Neural cell (in vitro differentiated cells): ENCODE measurements at regions not wholly inside any gene's neighbourhood (a gene's known extent, or its start where the extent isn't known, plus 50 kb on each side); places are given as distances from the start of the nearest gene placed in this dataset.

Experiments
- H2AFZ ChIP-seq: fragments of 200-600, 300-800 bp; sonication (generic), shearing (Covaris generic); 2 replicates; pipeline ENCODE4 v1.6.0; 2014; ENCODE audit warnings: low read depth, mild to moderate bottlenecking, antibody characterized with exemption, low read length, moderate library complexity
- H3F3A ChIP-seq: fragments of 200-600 bp; shearing (Covaris generic); 2 replicates; pipeline ENCODE4 v1.6.1; 2016; ENCODE audit warnings: mild to moderate bottlenecking, moderate library complexity, mixed read lengths, antibody characterized with exemption, low read length; ENCODE audit not compliant: insufficient read depth, poor library complexity, severe bottlenecking
- H3K27ac ChIP-seq: fragments of 200-600, 300-800 bp; sonication (generic), shearing (Covaris generic); 2 replicates; pipeline ENCODE4 v1.5.1; 2014; ENCODE audit warnings: mild to moderate bottlenecking, low read length, moderate library complexity
- H3K27me3 ChIP-seq: fragments of 300-800, 200-600 bp; sonication (generic), shearing (Covaris generic); 2 replicates; pipeline ENCODE4 v1.6.0; 2014; ENCODE audit warnings: mild to moderate bottlenecking, low read depth, low read length, moderate library complexity; ENCODE audit not compliant: insufficient read depth
- H3K36me3 ChIP-seq: fragments of 300-800, 200-600 bp; sonication (generic), shearing (Covaris generic); 2 replicates; pipeline ENCODE4 v1.5.1; 2014; ENCODE audit warnings: mild to moderate bottlenecking, antibody characterized with exemption, low read length, moderate library complexity; ENCODE audit not compliant: insufficient read depth
- H3K4me2 ChIP-seq: fragments of 300-800, 200-600 bp; sonication (generic), shearing (Covaris generic); 2 replicates; pipeline ENCODE4 v1.6.0; 2014; ENCODE audit warnings: mild to moderate bottlenecking, low read length
- H3K4me3 ChIP-seq: fragments of 300-800, 200-600 bp; sonication (generic), shearing (Covaris generic); 2 replicates; pipeline ENCODE4 v1.5.1; 2014; ENCODE audit warnings: mild to moderate bottlenecking, low read length, moderate library complexity
- H3K79me2 ChIP-seq: fragments of 200-600 bp; shearing (Covaris generic); replicated peaks from 2 replicates; pipeline ENCODE4 v1.6.0; 2014; ENCODE audit warnings: mild to moderate bottlenecking, low read length, moderate library complexity; ENCODE audit not compliant: insufficient read depth
- H3K9ac ChIP-seq: fragments of 300-800, 200-600 bp; sonication (generic), shearing (Covaris generic); 2 replicates; pipeline ENCODE4 v1.6.1; 2016; ENCODE audit warnings: mild to moderate bottlenecking, low read length, mixed read lengths
- H3K9me2 ChIP-seq: fragments of 200-600 bp; shearing (Covaris generic); 2 replicates; pipeline ENCODE4 v1.6.1; 2016; ENCODE audit warnings: mild to moderate bottlenecking, low read length, mixed read lengths; ENCODE audit not compliant: insufficient read depth
- H3K9me3 ChIP-seq: fragments of 200-600, 300-800 bp; sonication (generic), shearing (Covaris generic); 2 replicates; pipeline ENCODE4 v1.6.1; 2016; ENCODE audit warnings: mild to moderate bottlenecking, mixed run types, low read length, moderate library complexity, mixed read lengths
- H4K20me1 ChIP-seq: fragments of 200-600 bp; shearing (Covaris generic); 2 replicates; pipeline ENCODE4 v1.6.1; 2016; ENCODE audit warnings: mild to moderate bottlenecking, mixed run types; ENCODE audit not compliant: insufficient read depth
- EP300 ChIP-seq: fragments of 450-650 bp; conservative IDR thresholded peaks from 2 replicates; pipeline ENCODE4 v1.6.1; 2014; ENCODE audit warnings: antibody characterized with exemption, mild to moderate bottlenecking, moderate library complexity; ENCODE audit not compliant: poor library complexity, severe bottlenecking
- EZH2 ChIP-seq: fragments of 200-600, 300-800 bp; shearing (Covaris generic), sonication (generic); IDR thresholded peaks from 2 replicates; pipeline ENCODE4 v1.6.1; 2014; ENCODE audit warnings: antibody characterized with exemption, low read length, borderline replicate concordance, mild to moderate bottlenecking; ENCODE audit not compliant: insufficient read depth, poor library complexity, severe bottlenecking
- POLR2AphosphoS5 ChIP-seq: IDR thresholded peaks from 2 replicates; pipeline ENCODE4 v1.6.1; 2012
- RAD21 ChIP-seq: fragments of 450-650 bp; conservative IDR thresholded peaks from 2 replicates; pipeline ENCODE4 v1.6.1; 2014; ENCODE audit warnings: antibody characterized with exemption, mild to moderate bottlenecking, moderate library complexity
- SMC3 ChIP-seq: fragments of 450-650 bp; conservative IDR thresholded peaks from 2 replicates; pipeline ENCODE4 v1.6.1; 2014; ENCODE audit warnings: antibody characterized with exemption, mild to moderate bottlenecking, moderate library complexity; ENCODE audit not compliant: poor library complexity
- TF ChIP-seq, protein P1 (sequence below): IDR thresholded peaks from 2 replicates; pipeline ENCODE4 v1.6.1; 2012; ENCODE audit warnings: borderline replicate concordance
- TF ChIP-seq, protein P2 (sequence below): fragments of 450-650 bp; IDR thresholded peaks from 2 replicates; pipeline ENCODE4 v1.5.1; 2014; ENCODE audit warnings: antibody characterized with exemption, mild to moderate bottlenecking, moderate library complexity; ENCODE audit not compliant: poor library complexity, severe bottlenecking

DNA sequence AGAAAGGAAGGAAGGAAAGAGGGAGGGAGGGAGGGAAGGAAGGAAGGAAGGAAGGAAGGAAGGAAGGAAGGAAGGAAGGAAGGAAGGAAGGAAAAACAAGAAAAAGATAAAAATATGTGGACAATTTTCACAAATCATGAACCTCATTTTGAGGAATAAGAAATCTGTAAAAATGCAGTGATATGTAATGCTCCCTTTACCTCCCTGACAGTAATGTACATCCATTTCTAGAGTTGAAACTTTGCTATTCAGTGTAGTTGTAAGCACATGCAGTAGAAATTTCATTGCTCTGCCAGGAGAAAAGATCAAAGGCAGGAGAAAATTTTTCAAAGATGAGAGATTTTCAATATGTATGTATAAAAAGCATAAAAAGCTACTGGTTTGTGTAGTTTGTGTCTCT, 189.5 kb upstream of the MYO3A start:
- Histone ChIP-seq H3K27ac (no peak overlapping the region), H3F3A (no peaks in the 10 kb centered on the region), H3K36me3 (no peaks in the 10 kb centered on the region), H3K79me2 (no peaks in the 10 kb centered on the region), H3K27me3 (no peaks in the 10 kb centered on the region), H2AFZ (no peak overlapping the region), H4K20me1 (no peaks in the 10 kb centered on the region), H3K9ac (no peak overlapping the region), H3K9me2 (no peaks in the 10 kb centered on the region), H3K4me2 (no peak overlapping the region), H3K4me3 (no peak overlapping the region), H3K9me3 (no peaks in the 10 kb centered on the region)
- TF ChIP-seq POLR2AphosphoS5, result no peak

DNA sequence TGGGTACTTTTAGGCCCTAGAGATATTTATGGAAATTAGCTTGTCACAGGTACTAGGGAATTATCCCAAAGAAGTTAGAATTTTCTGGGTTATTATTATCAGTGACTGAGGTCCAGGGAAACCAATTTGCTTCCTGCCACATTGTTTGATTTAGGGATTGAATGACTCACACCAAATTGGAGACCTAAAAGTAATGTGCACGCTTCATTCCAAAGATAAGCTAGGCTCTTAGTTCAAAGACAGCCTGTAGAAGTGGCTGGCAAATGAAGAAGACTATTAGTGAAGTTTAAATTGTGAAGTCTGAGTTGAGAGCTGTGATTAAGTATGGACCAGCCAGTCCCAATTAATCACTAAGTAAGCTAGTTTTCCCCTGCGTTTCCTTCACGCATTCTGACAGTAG, 188.1 kb upstream of the MYO3A start:
- no peaks in the 10 kb centered on the region for H4K20me1 ChIP-seq
- H3K36me3 ChIP-seq, result no peaks in the 10 kb centered on the region
- H3F3A ChIP-seq, result no peaks in the 10 kb centered on the region
- no peak overlapping the region for H3K4me2 ChIP-seq
- TF ChIP-seq EP300 (no peak), POLR2AphosphoS5 (no peak)
- TF ChIP-seq, protein P1, sequence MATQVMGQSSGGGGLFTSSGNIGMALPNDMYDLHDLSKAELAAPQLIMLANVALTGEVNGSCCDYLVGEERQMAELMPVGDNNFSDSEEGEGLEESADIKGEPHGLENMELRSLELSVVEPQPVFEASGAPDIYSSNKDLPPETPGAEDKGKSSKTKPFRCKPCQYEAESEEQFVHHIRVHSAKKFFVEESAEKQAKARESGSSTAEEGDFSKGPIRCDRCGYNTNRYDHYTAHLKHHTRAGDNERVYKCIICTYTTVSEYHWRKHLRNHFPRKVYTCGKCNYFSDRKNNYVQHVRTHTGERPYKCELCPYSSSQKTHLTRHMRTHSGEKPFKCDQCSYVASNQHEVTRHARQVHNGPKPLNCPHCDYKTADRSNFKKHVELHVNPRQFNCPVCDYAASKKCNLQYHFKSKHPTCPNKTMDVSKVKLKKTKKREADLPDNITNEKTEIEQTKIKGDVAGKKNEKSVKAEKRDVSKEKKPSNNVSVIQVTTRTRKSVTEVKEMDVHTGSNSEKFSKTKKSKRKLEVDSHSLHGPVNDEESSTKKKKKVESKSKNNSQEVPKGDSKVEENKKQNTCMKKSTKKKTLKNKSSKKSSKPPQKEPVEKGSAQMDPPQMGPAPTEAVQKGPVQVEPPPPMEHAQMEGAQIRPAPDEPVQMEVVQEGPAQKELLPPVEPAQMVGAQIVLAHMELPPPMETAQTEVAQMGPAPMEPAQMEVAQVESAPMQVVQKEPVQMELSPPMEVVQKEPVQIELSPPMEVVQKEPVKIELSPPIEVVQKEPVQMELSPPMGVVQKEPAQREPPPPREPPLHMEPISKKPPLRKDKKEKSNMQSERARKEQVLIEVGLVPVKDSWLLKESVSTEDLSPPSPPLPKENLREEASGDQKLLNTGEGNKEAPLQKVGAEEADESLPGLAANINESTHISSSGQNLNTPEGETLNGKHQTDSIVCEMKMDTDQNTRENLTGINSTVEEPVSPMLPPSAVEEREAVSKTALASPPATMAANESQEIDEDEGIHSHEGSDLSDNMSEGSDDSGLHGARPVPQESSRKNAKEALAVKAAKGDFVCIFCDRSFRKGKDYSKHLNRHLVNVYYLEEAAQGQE, result no peak
- H3K79me2 ChIP-seq, result no peaks in the 10 kb centered on the region
- H3K27me3 ChIP-seq, result no peaks in the 10 kb centered on the region
- no peak overlapping the region for H3K27ac ChIP-seq
- H3K9ac ChIP-seq, result no peak overlapping the region
- no peak overlapping the region for H2AFZ ChIP-seq
- H3K4me3 ChIP-seq, result no peak overlapping the region
- H3K9me3 ChIP-seq, result no peaks in the 10 kb centered on the region
- H3K9me2 ChIP-seq, result no peaks in the 10 kb centered on the region

DNA sequence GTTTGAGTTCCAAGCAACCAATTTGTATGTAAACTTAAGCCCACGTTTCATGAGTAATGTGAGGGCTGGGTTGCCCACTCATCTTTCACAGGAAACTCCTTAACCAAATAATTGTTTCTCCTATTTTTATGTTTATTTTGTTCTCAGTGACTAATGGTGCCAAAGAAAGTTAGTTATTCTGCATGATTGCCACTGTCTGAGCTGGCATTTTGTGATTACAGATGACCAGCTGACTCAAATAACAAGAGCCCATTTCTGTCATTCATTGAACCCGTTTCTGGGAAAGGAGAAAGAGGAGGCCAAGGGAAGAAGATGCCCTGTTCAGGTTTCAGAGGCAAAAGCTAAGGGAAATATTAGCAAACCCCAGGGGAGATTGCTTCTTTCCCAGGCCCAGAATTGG, 186.9 kb upstream of the MYO3A start:
- Histone ChIP-seq H3K27ac (no peak overlapping the region), H3K9me2 (no peaks in the 10 kb centered on the region), H3K36me3 (no peaks in the 10 kb centered on the region), H3K4me2 (no peak overlapping the region), H4K20me1 (no peaks in the 10 kb centered on the region), H3F3A (no peaks in the 10 kb centered on the region), H3K27me3 (no peaks in the 10 kb centered on the region), H3K4me3 (no peak overlapping the region), H3K9ac (no peak overlapping the region), H2AFZ (no peak overlapping the region), H3K9me3 (no peaks in the 10 kb centered on the region), H3K79me2 (no peaks in the 10 kb centered on the region)
- TF ChIP-seq RAD21, result no peak
- no peak for TF ChIP-seq SMC3
- TF ChIP-seq POLR2AphosphoS5, result no peak
- TF ChIP-seq EP300, result no peak
- TF ChIP-seq EZH2, result no peak
- TF ChIP-seq, protein P2, sequence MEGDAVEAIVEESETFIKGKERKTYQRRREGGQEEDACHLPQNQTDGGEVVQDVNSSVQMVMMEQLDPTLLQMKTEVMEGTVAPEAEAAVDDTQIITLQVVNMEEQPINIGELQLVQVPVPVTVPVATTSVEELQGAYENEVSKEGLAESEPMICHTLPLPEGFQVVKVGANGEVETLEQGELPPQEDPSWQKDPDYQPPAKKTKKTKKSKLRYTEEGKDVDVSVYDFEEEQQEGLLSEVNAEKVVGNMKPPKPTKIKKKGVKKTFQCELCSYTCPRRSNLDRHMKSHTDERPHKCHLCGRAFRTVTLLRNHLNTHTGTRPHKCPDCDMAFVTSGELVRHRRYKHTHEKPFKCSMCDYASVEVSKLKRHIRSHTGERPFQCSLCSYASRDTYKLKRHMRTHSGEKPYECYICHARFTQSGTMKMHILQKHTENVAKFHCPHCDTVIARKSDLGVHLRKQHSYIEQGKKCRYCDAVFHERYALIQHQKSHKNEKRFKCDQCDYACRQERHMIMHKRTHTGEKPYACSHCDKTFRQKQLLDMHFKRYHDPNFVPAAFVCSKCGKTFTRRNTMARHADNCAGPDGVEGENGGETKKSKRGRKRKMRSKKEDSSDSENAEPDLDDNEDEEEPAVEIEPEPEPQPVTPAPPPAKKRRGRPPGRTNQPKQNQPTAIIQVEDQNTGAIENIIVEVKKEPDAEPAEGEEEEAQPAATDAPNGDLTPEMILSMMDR, result no peak
